ENCODE measurements at regions not wholly inside any gene's neighbourhood (a gene's known extent, or its start where the extent isn't known, plus 50 kb on each side); places are given as distances from the start of the nearest gene placed in this dataset.

DNA sequence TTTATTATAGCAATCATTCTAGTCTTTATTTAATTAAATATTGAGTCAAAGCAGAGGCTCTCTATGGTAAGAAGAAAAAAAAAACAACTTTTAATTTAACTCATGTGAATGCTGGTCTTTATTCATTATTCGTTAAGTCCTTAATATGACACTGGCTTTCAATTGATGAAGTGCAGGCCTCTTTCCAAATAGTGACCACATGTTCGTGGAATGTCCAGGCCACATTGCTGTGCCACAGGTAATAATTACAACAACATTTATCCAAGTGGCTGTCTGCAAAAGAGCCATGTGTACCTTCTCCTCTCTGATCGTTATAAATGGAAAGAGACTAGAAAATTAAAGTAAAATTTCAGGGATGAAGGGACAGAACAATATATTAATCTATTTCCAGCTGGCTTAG is 220.1 kb upstream of the PABPC4L start:
- TF ChIP-seq EGR1 (IDR thresholded peaks at IDR 0.05) (no peak), TAF1 (IDR thresholded peaks at IDR 0.05; ENCODE audit: low read depth) (no peak), YY1 (IDR thresholded peaks at IDR 0.05; ENCODE audit: low read depth) (no peak), ZBTB7A (IDR thresholded peaks at IDR 0.05; ENCODE audit: low read depth) (no peak), TEAD4 (IDR thresholded peaks at IDR 0.05) (no peak), EP300 (IDR thresholded peaks at IDR 0.05; ENCODE audit: borderline replicate concordance) (no peak), CEBPB (IDR thresholded peaks at IDR 0.05) (no peak), TCF12 (IDR thresholded peaks at IDR 0.05; ENCODE audit: low read depth) (no peak)
- TF ChIP-seq, protein P1, sequence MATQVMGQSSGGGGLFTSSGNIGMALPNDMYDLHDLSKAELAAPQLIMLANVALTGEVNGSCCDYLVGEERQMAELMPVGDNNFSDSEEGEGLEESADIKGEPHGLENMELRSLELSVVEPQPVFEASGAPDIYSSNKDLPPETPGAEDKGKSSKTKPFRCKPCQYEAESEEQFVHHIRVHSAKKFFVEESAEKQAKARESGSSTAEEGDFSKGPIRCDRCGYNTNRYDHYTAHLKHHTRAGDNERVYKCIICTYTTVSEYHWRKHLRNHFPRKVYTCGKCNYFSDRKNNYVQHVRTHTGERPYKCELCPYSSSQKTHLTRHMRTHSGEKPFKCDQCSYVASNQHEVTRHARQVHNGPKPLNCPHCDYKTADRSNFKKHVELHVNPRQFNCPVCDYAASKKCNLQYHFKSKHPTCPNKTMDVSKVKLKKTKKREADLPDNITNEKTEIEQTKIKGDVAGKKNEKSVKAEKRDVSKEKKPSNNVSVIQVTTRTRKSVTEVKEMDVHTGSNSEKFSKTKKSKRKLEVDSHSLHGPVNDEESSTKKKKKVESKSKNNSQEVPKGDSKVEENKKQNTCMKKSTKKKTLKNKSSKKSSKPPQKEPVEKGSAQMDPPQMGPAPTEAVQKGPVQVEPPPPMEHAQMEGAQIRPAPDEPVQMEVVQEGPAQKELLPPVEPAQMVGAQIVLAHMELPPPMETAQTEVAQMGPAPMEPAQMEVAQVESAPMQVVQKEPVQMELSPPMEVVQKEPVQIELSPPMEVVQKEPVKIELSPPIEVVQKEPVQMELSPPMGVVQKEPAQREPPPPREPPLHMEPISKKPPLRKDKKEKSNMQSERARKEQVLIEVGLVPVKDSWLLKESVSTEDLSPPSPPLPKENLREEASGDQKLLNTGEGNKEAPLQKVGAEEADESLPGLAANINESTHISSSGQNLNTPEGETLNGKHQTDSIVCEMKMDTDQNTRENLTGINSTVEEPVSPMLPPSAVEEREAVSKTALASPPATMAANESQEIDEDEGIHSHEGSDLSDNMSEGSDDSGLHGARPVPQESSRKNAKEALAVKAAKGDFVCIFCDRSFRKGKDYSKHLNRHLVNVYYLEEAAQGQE (IDR thresholded peaks at IDR 0.05; ENCODE audit: low read depth) = no peak
- TF ChIP-seq, protein P2, sequence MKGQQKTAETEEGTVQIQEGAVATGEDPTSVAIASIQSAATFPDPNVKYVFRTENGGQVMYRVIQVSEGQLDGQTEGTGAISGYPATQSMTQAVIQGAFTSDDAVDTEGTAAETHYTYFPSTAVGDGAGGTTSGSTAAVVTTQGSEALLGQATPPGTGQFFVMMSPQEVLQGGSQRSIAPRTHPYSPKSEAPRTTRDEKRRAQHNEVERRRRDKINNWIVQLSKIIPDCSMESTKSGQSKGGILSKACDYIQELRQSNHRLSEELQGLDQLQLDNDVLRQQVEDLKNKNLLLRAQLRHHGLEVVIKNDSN (IDR thresholded peaks at IDR 0.05) = no peak

DNA sequence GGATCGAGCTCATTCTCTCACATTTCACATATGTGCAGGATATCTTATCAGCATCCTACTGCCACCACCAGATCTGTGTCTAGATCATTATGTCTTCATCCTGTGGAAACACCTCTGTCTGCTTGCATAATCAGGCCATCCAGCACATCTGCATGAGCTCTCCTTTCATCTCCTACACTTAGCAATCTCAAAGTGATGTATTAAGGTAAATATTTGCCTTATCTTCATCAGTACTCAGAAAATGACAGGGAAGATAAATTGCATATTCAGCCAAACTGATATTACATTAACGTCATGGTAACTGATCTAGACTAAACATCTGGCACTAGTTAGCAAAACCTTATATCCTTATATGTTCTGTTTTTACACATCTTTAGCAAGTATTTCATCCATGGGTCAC is 207.3 kb upstream of the PABPC4L start:
- TF ChIP-seq CEBPB (IDR thresholded peaks at IDR 0.05) (no peak), TCF12 (IDR thresholded peaks at IDR 0.05; ENCODE audit: low read depth) (no peak), CREB1 (IDR thresholded peaks at IDR 0.05; ENCODE audit: low read depth) (no peak), RAD21 (IDR thresholded peaks at IDR 0.05; ENCODE audit: low read depth) (no peak), EP300 (IDR thresholded peaks at IDR 0.05; ENCODE audit: borderline replicate concordance) (no peak), TEAD4 (IDR thresholded peaks at IDR 0.05) (no peak)
- TF ChIP-seq, protein P1 (IDR thresholded peaks at IDR 0.05; ENCODE audit: low read depth) = no peak

DNA sequence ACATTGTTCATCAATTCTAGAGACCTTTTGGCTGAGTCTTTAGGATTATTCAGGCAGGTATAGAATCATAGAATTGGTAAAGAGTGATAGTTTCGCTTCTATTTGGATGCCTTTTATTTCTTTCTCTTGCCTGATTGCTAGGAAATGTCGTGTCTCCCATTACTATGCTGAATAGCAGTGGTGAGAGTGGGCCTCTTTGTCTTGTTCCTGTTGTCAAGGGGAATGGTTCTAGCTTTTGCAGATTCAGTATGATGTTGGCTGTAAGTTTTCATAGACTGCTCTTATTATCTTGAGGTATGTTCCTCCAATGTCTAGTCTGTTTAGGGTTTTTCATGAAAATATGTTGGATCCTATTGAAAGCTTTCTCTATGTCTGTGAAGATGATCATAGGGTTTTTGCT is 200.2 kb upstream of the PABPC4L start:
- TF ChIP-seq EGR1 (IDR thresholded peaks at IDR 0.05) (no peak), YY1 (IDR thresholded peaks at IDR 0.05; ENCODE audit: low read depth) (no peak)

DNA sequence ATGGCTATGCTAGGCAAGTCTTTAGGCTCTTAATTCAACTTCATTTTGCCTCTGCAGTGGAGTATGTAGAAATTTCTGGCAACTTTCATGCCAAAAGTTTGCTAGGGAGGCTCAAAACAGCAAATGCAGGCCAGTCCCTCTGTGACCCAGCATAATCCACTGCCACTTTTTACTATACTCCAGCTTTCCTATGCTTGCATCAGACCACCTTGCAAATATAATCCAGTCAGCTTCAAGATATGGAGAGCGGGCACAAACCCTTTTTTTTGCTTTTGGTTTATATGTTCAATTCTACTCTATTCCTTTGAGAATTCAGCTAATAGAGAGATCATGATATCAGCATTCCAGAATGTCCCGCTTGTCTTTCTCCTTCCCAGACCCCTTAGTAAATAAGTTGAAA is 192.0 kb upstream of the PABPC4L start:
- TF ChIP-seq, protein P3, sequence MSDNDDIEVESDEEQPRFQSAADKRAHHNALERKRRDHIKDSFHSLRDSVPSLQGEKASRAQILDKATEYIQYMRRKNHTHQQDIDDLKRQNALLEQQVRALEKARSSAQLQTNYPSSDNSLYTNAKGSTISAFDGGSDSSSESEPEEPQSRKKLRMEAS (IDR thresholded peaks at IDR 0.05) = no peak
- TF ChIP-seq FOXM1 (IDR thresholded peaks at IDR 0.05; ENCODE audit: borderline replicate concordance, low read depth) = no peak
- no peak for TF ChIP-seq EP300 (IDR thresholded peaks at IDR 0.05; ENCODE audit: borderline replicate concordance)
- TF ChIP-seq, protein P2 (IDR thresholded peaks at IDR 0.05) = no peak
- no peak for TF ChIP-seq EGR1 (IDR thresholded peaks at IDR 0.05)
- TF ChIP-seq, protein P1 (IDR thresholded peaks at IDR 0.05; ENCODE audit: low read depth) = no peak
- no peak for TF ChIP-seq TEAD4 (IDR thresholded peaks at IDR 0.05)
- no peak for TF ChIP-seq TAF1 (IDR thresholded peaks at IDR 0.05; ENCODE audit: low read depth)
- TF ChIP-seq CREB1 (IDR thresholded peaks at IDR 0.05; ENCODE audit: low read depth) = no peak
- no peak for TF ChIP-seq ZBTB7A (IDR thresholded peaks at IDR 0.05; ENCODE audit: low read depth)
- no peak for TF ChIP-seq CEBPB (IDR thresholded peaks at IDR 0.05)
- no peak for TF ChIP-seq YY1 (IDR thresholded peaks at IDR 0.05; ENCODE audit: low read depth)

DNA sequence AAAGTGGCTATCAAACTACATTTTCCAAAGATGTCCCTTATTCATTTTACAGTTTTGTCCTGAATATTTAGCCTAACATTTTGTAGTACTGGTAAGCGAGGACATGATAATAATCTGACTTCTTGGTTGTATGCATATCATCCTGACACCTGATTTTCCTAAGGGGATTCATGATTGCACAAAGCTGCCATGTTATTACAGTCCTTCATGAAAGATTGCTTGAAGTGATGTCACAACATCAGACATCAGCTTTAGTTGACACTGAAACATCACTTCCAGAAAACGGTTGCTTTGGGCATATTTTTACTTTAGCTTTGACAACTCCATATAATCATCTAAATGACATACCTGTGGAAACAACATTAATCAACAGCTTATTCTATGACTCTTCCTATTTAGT is 188.7 kb upstream of the PABPC4L start:
- TF ChIP-seq EP300 (IDR thresholded peaks at IDR 0.05; ENCODE audit: borderline replicate concordance) = no peak
- TF ChIP-seq CREB1 (IDR thresholded peaks at IDR 0.05; ENCODE audit: low read depth) = no peak
- no peak for TF ChIP-seq FOXM1 (IDR thresholded peaks at IDR 0.05; ENCODE audit: borderline replicate concordance, low read depth)
- TF ChIP-seq, protein P1 (IDR thresholded peaks at IDR 0.05; ENCODE audit: low read depth) = no peak
- no peak for TF ChIP-seq TAF1 (IDR thresholded peaks at IDR 0.05; ENCODE audit: low read depth)
- TF ChIP-seq CEBPB (IDR thresholded peaks at IDR 0.05) = no peak
- TF ChIP-seq, protein P3 (IDR thresholded peaks at IDR 0.05) = no peak
- no peak for TF ChIP-seq RAD21 (IDR thresholded peaks at IDR 0.05; ENCODE audit: low read depth)
- TF ChIP-seq TCF12 (IDR thresholded peaks at IDR 0.05; ENCODE audit: low read depth) = no peak
- no peak for TF ChIP-seq NFIC (IDR thresholded peaks at IDR 0.05)
- no peak for TF ChIP-seq EGR1 (IDR thresholded peaks at IDR 0.05)
- TF ChIP-seq ZBTB7A (IDR thresholded peaks at IDR 0.05; ENCODE audit: low read depth) = no peak
- TF ChIP-seq TEAD4 (IDR thresholded peaks at IDR 0.05) = no peak
- no peak for TF ChIP-seq YY1 (IDR thresholded peaks at IDR 0.05; ENCODE audit: low read depth)
- TF ChIP-seq, protein P2 (IDR thresholded peaks at IDR 0.05) = no peak
